ENCODE measurements at regions not wholly inside any gene's neighbourhood (a gene's known extent, or its start where the extent isn't known, plus 50 kb on each side); places are given as distances from the start of the nearest gene placed in this dataset.

GRCh38 chr6:868201-868600, 175.3 kb upstream of the EXOC2 start:
- TF ChIP-seq CTCF (IDR thresholded peaks at IDR 0.05), result no peak
- TF ChIP-seq POLR2A (IDR thresholded peaks at IDR 0.05), result no peak
